ENCODE measurements at regions not wholly inside any gene's neighbourhood (a gene's known extent, or its start where the extent isn't known, plus 50 kb on each side); places are given as distances from the start of the nearest gene placed in this dataset.

DNA sequence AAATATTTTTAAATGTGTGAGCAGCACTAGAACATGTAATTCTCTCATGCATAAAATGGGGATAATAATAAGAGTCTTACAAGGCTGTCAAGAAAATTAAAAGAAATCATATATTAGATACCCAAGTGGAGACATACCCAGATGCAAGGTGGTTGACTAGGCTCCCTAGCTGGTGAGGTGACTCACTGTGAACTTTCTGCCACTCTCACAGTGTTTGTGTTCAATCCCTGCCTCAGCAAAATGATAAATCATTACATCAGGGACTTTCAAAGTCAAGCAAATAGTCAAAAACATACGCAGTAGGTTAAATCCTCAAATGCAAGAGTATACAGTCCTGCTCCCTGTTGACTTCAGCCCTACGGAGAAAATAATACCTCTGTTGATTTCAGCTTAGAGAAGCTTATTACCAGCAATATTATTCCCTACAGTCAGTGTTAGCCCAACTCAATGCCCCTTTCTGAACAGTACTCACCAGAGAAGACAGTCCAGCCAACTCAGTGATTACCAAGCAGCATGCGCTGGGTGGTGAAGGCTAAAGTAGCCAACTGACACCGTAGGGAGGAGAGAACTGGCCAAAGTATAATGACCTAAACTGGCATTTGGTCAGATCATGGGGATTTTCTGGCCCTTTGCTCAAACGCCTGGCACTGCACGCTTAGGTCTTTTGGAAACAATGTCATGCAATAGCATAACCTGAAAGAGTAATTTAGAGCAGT is 73.1 kb upstream of the BARX2 start:
- TF ChIP-seq, protein P1, sequence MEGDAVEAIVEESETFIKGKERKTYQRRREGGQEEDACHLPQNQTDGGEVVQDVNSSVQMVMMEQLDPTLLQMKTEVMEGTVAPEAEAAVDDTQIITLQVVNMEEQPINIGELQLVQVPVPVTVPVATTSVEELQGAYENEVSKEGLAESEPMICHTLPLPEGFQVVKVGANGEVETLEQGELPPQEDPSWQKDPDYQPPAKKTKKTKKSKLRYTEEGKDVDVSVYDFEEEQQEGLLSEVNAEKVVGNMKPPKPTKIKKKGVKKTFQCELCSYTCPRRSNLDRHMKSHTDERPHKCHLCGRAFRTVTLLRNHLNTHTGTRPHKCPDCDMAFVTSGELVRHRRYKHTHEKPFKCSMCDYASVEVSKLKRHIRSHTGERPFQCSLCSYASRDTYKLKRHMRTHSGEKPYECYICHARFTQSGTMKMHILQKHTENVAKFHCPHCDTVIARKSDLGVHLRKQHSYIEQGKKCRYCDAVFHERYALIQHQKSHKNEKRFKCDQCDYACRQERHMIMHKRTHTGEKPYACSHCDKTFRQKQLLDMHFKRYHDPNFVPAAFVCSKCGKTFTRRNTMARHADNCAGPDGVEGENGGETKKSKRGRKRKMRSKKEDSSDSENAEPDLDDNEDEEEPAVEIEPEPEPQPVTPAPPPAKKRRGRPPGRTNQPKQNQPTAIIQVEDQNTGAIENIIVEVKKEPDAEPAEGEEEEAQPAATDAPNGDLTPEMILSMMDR (conservative IDR thresholded peaks at IDR 0.05 in 1 of 2, IDR thresholded peaks at IDR 0.05 in 1 of 2; ENCODE audit: low read depth in 1 of 2, low read length in 2 of 2): no peak
- TF ChIP-seq EZH2 (IDR thresholded peaks at IDR 0.05; ENCODE audit: low read length, missing control alignments): no peak
